HG02938 (cell line): ENCODE measurements at regions not wholly inside any gene's neighbourhood (a gene's known extent, or its start where the extent isn't known, plus 50 kb on each side); places are given as distances from the start of the nearest gene placed in this dataset.

Experiments used
- ATAC-seq: cut with Tn5 transposase; IDR thresholded peaks from one replicate; pipeline ENCODE4 v1.9.1; 2021; ENCODE audit warnings: mild to moderate bottlenecking, moderate library complexity; ENCODE audit not compliant: unreplicated experiment

- no peak for ATAC-seq
These were observed 331.1 kb downstream of the GPAT3 start for GRCh38 chr4:83866834-83867621.

- ATAC-seq: no peak
These were observed 329.7 kb downstream of the GPAT3 start for GRCh38 chr4:83865417-83866150.

- ATAC-seq: no peak
These were observed 328.3 kb downstream of the GPAT3 start for GRCh38 chr4:83864097-83864817.

GRCh38 chr4:83862471-83862870 lies 326.6 kb downstream of the GPAT3 start:
- no peak for ATAC-seq

- ATAC-seq: no peak
These were observed 324.3 kb downstream of the GPAT3 start for GRCh38 chr4:83860200-83860599.

GRCh38 chr4:83858131-83858530 lies 322.2 kb downstream of the GPAT3 start:
- no peak for ATAC-seq

GRCh38 chr4:83855044-83855443 lies 319.1 kb downstream of the GPAT3 start:
- no peak for ATAC-seq

- ATAC-seq: no peak
These were observed 316.2 kb downstream of the GPAT3 start for GRCh38 chr4:83852085-83852451.

- ATAC-seq: no peak
These were observed 315.6 kb downstream of the GPAT3 start for GRCh38 chr4:83851261-83852084.

- ATAC-seq: no peak
These were observed 314.5 kb downstream of the GPAT3 start for GRCh38 chr4:83850435-83850834.

GRCh38 chr4:83846193-83846830 lies 310.4 kb downstream of the GPAT3 start:
- ATAC-seq: no peak

- ATAC-seq: no peak
These were observed 303.7 kb downstream of the GPAT3 start for GRCh38 chr4:83839615-83840014.

GRCh38 chr4:83837614-83838308 lies 301.9 kb downstream of the GPAT3 start:
- no peak for ATAC-seq

- no peak for ATAC-seq
These were observed 298.0 kb downstream of the GPAT3 start for GRCh38 chr4:83833920-83834319.

GRCh38 chr4:83832110-83832825 lies 296.4 kb downstream of the GPAT3 start:
- no peak for ATAC-seq

- ATAC-seq: no peak
These were observed 295.7 kb downstream of the GPAT3 start for GRCh38 chr4:83831588-83831987.

GRCh38 chr4:83830138-83830888 lies 294.4 kb downstream of the GPAT3 start:
- ATAC-seq: no peak

GRCh38 chr4:83828601-83829000 lies 292.7 kb downstream of the GPAT3 start:
- no peak for ATAC-seq
